ENCODE measurements at regions not wholly inside any gene's neighbourhood (a gene's known extent, or its start where the extent isn't known, plus 50 kb on each side); places are given as distances from the start of the nearest gene placed in this dataset.
A peak's percentile ranks its signal among the peaks of the same experiment; 100 is the strongest.
"Not testable (repeated sequence)": the region's sequence is repeated elsewhere in the genome, so short reads cannot be mapped to it uniquely, and the experiment has no call there.

GRCh38 chr1:163477276-163477830 is 155.6 kb downstream of the NUF2 start:
- no peak for FAIRE-seq

- not testable (repeated sequence) for FAIRE-seq
Observed at GRCh38 chr1:163498391-163499330, 176.9 kb downstream of the NUF2 start.

- no peak for FAIRE-seq
Observed at GRCh38 chr1:163504331-163504978, 182.7 kb downstream of the NUF2 start.

- no peak for FAIRE-seq
Observed at GRCh38 chr1:163509114-163509513, 187.4 kb downstream of the NUF2 start.

DNA sequence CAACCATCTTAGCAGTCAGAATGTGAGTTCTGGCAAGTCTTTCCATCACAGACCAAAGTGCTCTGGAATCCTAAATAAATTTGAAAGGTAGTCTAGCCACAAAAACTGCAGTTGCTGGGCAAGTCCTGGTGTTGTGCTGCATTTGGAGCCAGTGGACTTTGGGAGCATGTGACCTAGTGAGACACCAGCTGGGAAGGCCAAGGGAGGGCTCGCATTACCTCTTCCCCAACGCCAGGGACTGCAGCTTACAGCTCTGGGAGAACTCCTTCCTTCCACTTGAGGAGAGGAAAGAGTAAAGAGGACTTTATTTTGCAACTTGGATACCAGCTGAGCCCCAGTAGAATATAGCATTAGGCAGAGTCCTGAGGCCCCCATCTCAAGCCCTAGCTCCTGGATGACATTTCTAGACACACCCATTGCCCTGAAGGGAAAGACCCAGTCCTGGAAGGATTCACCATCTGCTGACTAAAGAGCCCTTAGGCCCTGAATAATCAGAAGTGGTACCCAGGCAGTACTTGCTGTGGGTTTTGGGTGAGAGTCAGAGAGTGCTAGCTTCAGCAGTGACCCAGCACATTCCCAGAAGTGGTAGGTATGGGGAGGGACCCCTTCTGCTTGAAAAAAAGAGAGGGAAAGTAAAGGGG is 190.7 kb downstream of the NUF2 start:
- FAIRE-seq: no peak

DNA sequence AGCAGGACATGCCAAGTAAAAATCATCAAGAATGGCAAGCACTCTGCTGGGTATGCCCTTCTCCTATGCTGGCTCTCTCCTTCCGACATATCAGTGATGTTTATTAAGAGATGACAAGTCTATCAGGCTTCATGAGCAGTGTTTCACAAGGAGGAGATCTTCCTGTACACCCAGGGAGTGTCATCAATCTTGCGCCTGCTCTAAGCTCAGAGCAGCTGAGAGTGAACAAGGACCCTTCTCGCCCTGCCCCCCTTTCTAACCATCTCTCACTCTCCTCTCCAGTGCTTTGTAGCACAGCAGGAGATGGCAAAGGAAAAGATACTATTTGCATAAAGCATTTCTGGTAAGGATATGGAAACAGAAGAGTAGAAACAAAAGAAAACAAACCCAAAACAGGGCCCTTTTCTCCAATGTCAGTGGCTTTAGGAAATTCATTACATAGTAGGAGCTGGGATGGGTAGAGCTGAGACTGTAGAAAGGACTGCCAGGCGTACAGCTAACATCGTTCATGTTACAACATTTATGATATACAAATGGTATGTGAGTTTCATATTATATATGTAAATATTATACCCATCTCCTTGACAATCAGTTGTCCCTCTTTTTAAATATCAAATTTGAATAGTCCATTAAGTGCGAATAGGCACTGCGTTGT is 201.7 kb downstream of the NUF2 start:
- no peak for FAIRE-seq

DNA sequence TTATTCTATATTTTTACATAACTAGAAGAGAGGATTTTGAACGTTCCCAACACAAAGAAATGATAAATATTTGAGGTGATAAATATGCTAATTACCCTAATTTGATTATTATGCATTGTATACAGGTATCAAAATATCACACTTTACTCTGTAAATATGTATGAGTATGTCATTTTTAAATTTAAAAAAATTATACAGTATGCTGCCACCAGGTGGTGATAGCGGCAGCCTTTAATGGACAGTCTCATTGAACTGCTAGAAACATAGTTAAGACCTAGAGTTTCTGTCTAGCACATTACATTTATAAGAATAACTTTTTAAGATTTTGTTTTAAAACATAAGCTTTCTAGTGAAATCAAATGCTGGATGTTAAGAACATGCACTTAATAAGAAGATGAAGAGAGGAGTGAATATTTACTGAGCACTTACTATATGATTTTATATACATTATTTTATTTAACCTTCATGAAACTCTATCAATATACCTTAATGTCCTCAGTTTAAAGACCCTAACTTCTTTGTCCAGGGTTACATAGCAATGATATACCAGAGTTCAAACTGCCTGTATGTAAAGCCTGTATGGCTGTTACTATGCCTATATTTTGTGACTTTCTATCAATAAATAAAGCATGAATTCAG is 207.1 kb downstream of the NUF2 start:
- peak; percentile 68 for FAIRE-seq

GRCh38 chr1:163531345-163531744 is 209.6 kb downstream of the NUF2 start:
- FAIRE-seq: no peak

DNA sequence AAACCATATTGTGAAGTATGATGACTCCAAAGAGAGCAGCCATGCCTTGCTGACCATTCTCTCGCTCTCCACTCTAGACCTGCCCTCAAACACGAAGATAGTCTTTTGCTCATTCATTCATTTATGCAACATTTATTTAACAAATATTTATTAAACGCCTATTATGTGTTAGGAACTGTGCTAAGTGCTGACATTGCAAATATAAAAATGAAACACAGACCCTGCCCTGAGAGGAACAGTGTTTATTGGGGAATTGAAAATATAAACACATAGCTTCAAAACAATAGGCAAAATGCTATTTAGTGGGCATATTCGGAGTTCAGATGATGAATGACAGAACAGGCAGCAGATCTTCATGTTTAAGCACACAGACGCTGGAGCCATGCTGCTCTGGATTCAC is 213.6 kb downstream of the NUF2 start:
- no peak for FAIRE-seq

DNA sequence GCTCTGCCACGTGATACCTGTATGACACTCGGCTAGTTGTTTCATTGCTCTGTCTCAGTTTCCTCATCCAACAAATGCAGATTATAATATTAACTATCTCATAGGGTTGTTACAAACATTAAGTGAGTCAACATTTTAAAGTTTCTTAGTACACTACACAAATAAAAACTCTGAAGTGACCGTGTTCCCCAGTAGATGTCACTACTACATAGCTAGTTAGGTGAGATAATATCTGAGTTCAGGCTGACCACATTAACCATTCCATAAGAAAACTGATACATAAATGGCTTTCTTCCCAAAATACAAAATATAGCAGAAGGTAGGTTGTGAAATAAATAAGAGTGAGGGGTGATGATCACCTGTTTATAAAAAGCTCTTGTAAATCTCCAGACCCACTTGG is 214.1 kb downstream of the NUF2 start:
- FAIRE-seq: no peak

GRCh38 chr1:163537809-163538208 is 216.1 kb downstream of the NUF2 start:
- no peak for FAIRE-seq

GRCh38 chr1:163538667-163539066 is 216.9 kb downstream of the NUF2 start:
- no peak for FAIRE-seq

DNA sequence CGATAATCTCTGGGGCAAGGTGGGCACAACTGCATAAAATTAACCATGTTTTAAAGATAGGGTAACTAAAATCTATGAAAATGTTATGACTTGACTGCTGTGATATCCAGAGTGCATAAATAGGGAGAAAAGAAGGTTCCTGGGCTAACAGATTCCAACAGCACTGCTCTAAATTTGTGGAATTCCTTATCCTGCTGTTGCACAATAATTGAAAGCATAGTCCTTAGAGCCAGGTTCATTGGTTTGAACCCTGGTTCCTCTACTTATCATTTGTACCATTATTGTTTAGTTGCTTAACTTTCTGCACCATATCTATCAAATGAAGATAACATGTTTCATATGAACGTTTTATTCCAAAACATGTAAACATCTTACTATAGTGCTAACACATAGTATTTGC is 219.0 kb downstream of the NUF2 start:
- FAIRE-seq: no peak

GRCh38 chr1:163544441-163544840 is 222.7 kb downstream of the NUF2 start:
- FAIRE-seq: no peak

DNA sequence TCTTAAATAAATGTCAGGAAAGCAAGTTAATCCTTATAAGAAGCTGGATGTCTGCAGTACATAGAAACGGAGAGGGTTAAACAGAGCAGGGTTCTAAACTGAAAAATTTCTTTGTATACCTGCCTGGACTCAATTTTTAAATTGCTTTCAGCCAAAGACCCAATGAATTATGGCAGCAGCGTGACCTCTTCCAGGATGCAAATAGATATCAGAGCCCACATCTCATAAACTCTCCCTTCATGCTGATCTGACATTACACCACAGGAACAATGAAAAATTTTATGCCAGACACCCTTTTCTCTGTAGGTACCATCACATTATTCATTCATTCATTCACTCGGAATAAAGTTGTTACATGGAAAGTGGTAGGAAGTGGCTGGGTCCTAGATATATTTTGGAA is 236.4 kb downstream of the NUF2 start:
- no peak for FAIRE-seq

- FAIRE-seq: no peak
Observed at GRCh38 chr1:163561580-163562295, 240.0 kb downstream of the NUF2 start.

DNA sequence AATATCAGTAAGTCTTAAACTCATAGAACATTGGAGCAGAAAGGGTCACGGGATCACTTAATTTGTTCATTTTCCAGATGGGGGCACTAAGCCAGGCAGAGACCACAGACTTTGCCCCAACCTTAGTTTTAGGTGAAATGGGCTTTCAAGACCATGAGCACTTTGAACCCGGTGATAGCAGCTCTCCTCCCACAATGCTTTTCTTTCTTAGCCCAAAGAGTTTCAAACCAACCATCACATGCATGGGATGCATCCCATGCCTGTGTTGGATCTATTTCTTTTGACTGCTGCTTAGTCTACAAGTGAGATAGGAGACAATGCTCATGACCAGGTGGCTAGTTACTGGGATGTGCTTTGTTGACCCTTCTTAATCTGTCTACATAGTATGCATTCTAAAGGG is 240.6 kb downstream of the NUF2 start:
- FAIRE-seq: no peak

DNA sequence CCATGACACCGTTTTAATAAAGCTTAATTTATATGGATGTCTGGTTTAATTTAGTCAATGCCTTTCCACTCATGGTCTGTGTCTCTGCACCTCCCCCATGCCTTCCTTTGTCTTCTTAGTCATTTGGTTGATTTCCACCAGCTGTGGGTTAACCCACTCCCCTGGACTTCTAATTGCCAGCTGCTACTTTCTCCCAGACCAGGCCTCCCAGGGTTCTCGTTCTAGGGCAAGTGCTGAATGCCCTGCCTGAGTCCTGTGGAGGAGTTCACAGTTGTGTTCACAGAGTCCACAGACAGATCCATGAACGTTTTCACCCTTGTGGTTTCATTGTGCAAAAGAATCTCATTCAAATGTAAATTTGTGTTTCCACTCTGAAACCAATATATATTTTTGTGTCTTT is 243.4 kb downstream of the NUF2 start:
- FAIRE-seq: no peak

DNA sequence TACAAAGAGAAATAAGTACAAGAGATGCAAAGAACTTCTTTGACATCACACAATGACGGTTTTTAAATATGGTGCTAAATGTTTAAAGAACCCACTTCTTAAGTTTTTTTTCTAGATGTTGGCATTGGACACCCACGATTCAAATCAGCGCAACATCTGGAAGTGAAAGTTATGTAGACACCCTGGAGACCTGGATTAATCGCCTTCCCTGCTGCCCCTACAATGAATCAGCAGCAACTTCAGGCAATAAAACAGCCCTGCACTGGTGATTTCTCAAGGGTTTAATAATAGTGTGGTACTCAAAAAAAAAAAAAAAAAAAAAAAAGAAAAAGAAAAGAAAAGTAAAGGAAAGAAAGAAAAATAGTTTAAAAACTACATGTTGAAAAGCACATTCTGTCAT is 248.3 kb downstream of the NUF2 start:
- no peak for FAIRE-seq

- FAIRE-seq: no peak
Observed at GRCh38 chr1:163571950-163572349, 250.2 kb downstream of the NUF2 start.

DNA sequence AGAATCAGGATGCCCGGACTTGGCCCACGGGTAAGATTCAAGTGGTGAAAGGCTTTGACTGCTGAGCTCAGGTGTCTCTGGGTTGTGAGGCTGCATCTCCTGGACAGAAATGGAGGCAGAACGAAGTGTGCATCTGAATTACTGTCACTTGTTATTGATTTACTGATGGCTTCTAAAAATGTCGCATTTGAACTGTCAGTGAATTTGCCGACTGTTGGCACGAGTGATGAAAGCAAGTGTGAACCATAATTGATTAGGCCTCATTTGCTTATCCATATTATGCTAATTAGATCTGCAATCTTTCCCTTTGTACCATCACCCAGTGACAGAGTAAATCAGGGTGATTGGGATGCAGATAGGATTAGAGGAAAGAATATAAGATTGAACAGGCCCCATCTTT is 252.4 kb downstream of the NUF2 start:
- FAIRE-seq: no peak

DNA sequence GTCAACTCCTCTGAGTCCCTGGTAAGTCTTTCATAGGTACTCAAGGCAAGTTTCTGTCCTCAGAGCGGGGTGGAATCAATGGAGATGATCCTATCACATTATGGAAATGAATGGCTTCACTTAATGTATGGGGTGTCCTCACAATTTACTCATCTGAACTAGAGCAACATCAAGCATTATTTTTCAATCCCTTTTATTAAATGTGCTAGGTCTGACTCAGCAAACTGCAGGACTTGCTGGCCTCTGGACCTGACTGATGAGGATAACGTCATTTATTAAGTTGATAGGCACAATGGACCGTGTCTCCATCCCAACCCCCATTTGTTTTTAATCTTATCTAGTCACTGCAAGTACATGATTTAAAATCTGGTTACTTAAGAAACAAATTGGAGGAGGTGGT is 259.2 kb downstream of the NUF2 start:
- no peak for FAIRE-seq

Data from colon (tissue), 2 donors.